Pulmonary artery endothelial cell (primary cell): ENCODE measurements at regions not wholly inside any gene's neighbourhood (a gene's known extent, or its start where the extent isn't known, plus 50 kb on each side); places are given as distances from the start of the nearest gene placed in this dataset.

Experiments used
- DNase-seq: peaks from one replicate; pipeline ENCODE4 v3.0.0-alpha.2; 2011; ENCODE audit warnings: low read depth, low spot score

DNA sequence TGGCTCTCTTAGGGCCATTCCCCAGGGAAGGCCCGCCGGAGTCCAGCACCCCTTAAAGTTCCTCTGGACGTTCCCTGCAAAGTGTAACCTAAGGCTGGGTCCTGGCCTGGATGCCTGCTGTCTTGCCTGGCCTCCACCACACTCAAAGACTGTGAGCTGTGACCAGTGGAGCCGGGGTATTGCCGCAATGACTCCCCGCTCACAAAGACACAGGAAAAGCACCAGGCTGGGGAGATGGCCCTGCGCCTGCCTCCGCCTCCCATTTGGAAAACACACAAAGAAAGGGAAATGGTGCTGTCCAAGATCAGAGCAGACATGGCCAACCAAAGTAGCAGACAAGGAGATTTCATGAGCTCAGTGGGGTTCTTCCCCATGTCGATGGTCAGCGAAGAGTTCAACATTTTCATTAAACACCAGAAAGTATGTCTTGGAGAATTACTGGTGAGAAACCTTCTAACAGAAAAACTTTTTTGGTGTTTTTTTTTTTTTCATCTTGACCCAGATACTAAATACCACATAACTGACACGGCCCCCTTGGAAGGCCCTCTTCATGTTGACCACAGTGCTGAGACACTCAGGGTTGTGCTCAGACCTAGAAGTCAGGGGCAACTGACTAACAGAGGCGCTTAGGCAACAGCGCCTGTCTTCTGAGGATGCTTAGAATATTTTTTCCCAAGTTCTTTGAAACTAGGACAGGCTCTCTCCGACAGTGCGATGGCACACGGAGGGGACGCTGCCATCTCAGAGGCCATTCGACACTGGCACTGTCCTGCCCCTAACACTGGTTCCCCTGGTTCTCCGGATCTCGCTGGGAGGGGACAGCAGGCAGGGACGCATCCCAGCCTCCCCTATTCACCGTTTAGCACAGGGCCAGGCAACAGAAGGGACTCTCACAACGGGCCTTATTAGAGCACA, 226.4 kb upstream of the ID2 start:
- DNase-seq = no peak

DNA sequence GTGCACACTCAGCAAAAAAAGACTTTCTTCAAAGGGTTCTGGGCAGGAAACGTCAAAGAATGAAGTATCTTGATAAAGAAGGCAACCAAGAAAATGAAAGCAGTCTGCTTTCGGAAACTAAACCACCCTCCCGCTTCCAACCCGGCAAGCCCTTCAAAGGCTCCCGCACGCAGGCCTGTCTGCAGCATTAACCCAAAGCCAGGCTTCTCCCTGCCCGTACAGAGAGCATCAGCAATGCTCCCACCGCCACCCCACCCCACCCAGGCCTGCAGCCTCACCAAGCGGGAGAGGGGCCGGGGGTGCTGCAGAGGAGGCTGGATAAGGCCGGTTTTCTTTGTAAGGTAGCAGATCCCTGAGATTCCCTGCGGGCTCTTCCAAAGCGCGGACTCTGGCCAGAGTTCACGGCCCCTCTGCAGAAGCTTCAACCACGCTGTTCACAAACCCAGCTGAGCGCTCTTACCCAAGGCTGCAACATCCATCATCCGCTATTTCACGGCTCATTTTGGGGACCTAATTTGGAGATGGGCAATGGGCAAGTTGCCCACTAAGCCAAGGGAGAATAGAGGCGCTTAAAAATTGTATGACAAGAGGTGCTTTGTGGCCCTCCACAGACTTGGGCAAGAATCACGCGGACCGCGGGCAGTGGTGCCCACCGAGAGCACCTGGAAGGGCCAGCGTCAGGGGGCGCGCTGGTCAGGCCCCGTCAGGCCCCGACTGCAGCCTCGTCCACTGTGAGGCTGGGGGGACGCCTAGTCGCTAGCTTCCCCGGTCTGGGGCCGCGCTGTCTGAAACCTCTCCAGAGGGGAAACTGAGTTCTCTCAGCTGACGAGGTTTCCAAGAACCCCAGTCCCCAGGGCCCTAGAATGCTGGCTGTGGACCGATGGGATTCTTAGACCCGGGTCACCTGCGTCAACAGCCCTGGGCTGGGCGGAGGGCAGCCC, 225.4 kb upstream of the ID2 start:
- no peak for DNase-seq

DNA sequence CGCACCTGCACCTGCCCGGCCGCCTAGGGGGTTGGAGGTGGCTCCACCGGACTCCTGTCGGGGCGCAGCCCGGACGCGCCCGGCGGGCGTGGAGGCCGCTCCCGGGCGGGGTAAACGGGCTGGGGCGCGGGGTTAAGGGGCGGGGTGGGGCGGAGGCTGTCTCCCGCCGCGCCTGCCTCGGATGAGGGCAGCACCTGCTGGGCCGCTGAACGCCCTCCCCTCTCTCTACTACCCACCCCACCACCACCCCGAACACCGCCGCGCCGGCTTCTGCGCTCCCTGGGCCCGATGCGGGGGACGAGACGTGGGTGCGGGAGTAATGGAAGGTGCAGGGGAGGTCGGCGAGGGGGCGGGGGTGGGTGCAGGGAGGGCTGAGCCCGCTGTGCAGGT, 224.8 kb upstream of the ID2 start:
- no peak for DNase-seq

DNA sequence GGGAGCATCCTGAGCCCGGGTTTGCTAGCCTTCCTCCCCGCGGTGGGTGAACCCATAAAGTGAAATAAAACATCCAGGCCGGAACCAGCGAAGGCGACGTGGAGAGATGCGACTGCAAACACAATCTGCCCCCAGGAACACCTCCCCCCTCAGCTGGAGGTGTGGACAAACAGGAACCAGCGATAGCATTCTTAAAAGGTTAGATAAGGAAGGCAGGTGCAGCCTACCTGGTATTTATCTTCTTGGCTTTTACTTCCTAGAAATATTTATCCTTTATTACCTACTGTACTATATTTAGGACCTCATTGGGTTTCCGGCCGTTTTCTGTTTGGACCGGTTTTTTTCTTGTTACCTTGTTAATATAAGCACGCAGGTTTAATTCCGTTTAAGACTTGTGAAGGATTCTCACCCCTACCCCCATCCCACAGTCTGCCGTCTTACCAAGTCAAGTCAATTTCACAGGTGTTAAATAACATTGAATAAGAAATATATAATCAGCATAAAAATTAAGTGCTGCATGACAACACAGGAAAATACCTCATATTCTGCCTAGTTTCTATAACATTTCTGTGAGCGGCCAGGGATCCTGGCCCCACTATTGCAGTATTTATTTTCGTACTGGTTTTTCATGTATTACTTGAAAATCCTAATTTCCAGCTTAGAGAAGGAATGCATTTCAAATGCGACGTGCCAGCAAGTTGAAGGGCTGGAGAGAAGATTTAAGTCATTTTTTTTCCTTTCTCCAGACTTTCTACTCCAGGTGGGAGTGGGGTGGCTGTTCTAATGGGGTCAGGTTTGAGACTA, 224.0 kb upstream of the ID2 start:
- DNase-seq = no peak

DNA sequence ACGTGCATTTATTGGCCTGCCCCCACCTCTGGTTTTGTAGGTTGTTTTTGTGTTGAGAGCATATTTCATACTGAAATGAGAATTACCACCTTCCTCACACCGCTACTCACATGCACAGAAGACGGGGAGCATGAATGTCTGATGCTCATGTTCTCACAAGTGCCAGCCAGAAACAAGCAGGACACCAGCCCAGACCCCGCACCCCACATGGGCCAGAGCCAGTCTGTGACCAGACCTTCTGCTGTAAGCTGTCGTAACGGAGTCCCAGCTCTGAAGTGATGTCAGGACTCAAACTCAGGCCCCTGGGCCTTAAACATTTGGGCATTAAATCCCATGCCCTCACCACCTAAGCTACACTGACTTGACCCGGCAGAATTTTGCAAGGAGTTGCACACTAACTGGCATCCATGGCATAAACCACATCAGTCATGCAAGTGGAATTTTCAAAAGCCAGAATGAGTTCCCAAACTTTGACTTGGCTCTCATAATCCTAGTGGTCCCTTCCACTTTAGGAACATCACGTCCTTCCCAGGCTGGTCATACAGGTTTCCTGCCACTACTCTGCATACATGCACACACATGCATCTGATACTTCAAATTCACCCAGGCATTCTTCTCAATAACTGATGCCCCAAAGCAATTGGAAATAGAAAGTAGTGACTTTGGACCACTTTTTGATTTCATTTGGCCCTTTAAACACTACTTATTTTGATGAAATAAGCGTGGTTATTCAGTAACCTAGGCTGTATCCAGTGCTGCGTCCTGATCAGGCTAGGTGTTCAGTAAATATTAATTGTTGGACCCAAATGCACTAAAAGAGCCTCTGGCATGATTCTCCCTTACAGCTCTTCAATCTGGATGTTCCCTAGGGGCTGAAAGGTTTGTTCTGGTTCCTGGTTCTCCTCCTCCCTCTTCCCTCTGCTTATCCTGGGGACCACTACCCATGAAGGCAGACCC, 223.1 kb upstream of the ID2 start:
- DNase-seq = no peak

GRCh38 chr2:8459474-8459873, 222.4 kb upstream of the ID2 start:
- no peak for DNase-seq

- DNase-seq = no peak
These were observed 220.5 kb upstream of the ID2 start for GRCh38 chr2:8461341-8461740.

DNA sequence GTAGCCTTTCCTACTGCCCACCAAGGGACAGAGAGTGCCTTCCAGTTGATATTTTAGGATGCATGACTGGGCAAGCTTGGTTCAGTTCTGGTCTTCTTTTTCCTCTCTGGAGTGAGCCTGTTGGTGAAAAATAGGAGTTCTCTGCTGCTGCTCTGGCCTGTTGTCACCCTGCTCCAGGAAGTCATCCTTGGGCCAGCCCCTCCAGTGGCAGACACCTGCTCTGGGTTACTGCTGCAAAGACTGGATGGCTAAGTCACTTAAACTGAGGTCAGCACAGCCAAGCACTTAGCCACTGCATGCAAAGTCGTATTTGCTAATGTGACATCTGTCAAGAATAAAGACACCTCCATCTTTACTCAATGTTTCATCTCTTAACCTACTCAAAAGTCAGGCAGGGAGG, 219.6 kb upstream of the ID2 start:
- DNase-seq = no peak

- no peak for DNase-seq
These were observed 218.8 kb upstream of the ID2 start for GRCh38 chr2:8462899-8463648.

DNA sequence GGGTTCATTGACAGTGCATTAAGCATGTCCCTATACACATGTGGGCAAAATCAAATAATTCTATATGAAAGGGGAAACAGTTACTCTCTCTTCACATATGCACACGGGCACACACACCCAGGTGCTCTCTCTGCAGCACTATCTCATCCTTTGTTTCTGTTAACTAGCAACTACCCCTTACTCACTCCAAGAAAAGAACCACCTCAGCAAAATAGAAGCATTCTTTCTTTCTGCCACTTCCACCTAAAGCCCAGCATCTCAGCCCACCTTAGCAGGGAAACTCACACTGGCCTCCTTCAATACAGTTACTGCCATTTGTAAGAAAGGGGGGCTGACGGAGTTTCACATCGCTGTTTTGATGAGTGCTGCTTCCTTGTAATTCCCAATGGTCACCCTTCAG, 216.3 kb upstream of the ID2 start:
- DNase-seq = no peak

DNA sequence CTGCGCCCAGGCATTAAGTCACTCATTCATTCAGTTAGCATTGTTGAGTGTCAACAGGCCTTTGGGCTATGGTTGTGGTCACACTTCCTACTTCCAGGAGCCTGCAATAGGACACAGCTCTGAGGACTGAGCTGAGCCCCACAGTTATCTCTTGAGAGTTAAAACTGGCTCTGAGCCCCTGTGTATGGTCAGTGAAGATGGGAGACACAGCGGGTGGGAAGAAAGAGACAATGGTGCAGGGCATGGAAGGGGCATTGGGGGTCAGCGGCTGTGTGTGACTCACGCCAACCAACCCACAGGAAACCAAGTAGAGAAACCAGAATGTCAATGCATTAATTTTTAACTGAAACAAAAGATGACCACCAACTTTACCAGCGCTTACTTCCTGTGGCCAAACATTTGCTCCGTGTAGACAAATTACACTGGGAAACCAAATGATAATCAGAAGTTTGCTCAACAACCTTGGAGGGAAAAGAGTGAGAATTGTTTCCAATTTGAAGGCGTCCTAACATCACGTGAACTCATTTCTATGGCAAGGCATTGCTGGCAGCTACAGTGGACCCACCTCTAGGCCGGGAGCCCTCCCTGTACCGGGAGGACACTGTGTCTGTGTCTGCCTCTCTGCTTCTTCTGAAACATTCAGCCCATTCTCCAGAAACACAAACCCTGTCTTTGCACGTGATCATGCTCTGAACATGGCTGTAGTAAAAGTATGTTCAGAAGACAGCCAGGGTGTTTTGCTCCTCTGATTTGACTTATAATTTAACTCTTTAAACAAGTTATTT, 212.0 kb upstream of the ID2 start:
- no peak for DNase-seq

GRCh38 chr2:8472545-8473323, 209.1 kb upstream of the ID2 start:
- DNase-seq = no peak

DNA sequence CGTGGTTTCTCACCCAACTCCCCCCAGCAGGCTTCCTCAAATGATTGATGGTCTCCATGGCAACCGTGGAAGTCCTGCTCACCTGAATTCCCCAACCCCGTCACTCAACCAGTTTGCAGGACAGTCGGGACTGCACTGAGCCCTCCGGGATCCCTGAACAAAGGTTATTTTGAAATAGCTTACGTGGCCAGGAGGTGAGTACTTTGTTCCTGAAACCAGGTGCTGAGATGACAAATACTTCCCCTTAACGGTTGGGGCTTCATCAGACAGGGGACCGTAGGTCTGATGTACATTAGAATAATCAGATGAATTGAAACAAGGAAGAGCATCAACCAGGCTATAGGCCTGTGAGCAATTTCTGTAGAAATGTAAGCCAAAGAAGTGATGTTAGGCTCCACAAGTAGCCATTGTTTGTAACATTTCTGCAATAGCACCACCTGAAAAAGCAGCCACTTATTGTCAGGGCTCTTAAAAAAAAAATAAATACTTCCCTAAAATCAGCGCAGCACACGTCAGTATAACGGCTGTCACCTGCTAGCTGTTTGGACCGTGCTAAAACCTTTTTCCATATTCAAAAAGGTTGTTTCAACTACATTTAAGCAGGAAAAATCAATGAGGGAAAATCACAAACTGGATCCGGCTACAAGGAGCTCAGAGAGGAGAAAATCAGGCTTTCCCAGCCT, 206.4 kb upstream of the ID2 start:
- no peak for DNase-seq

DNA sequence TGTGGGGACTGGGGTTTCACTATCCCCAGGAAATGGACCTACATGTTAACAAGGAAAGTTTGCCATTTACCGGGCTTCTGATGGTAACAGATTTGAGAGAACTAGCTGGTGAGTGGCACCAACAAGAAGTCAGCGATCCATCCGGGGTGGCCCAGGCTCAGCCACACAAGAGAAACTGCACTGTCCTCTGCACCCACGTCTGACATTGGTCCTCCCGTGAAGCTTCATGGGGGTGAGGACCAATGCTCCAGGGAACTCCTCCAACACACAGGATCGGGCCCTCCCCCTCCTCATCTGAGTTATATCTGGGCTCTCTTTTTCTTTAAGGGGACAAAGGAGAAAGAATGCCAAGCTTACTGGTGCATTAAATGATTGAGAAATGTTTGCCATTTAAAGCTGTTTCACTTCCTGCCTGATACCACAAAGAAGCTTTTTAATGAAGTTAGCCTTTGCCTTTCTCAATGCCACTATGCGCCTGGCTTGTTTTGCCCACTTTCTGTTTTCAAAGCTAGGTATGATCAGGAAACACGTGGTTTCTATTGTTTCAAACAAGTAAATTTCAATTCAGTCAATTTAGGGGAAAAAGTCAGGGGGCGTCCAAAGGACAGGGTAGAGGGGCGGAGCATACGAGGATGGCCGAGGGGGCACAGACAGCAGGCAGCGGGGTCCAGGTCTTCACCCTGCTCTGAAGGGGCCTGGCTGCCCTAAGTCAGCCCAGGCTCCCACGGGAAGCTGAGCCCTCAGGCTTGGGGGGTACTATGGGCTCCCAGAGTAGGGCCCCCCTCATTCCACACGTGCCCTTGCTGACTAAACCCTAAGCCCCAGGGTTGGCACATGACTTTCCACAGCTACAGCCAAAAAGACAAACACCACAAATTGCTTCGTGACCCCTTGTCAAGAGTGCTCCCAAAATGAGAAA, 204.0 kb upstream of the ID2 start:
- no peak for DNase-seq

GRCh38 chr2:8478471-8478793, 203.4 kb upstream of the ID2 start:
- DNase-seq = no peak

GRCh38 chr2:8479298-8479697, 202.6 kb upstream of the ID2 start:
- no peak for DNase-seq

- DNase-seq = no peak
These were observed 200.9 kb upstream of the ID2 start for GRCh38 chr2:8480915-8481314.
